ENCODE measurements at regions not wholly inside any gene's neighbourhood (a gene's known extent, or its start where the extent isn't known, plus 50 kb on each side); places are given as distances from the start of the nearest gene placed in this dataset.
A peak's percentile ranks its signal among the peaks of the same experiment; 100 is the strongest.

DNA sequence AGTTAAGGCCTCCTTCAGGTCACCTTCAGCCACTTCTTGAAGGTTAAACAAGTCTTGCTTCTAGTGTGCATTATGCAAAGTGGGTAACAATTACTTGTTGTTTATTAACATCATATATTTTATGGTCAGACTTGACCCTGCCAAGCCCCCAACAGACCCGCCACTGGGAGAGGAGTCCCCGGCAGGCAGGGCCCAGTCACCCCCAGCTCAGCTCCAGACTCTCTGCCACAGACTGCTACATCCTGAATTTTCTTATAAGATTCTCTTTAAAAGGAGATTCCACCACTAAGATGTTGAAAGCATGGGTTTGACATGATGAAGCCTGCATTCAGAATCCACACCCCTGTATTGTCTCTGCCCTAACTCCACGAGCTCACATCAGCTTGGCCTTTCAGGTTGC, 174.3 kb upstream of the ARL4C start:
- no peak overlapping the region for H2BK120ac ChIP-seq (ENCODE audit: low read depth, low read length)
- H3K36me3 ChIP-seq (ENCODE audit: control insufficient read depth, insufficient read depth, low read length) = no peaks in the 10 kb centered on the region
- H2BK15ac ChIP-seq (replicated peaks; ENCODE audit: low read depth) = no peak overlapping the region
- H4K5ac ChIP-seq (ENCODE audit: low read length) = no peak overlapping the region
- H3K4me2 ChIP-seq (ENCODE audit: low read length) = no peak overlapping the region
- no peaks in the 10 kb centered on the region for H3K79me1 ChIP-seq (ENCODE audit: low read length)
- H3K18ac ChIP-seq (ENCODE audit: low read length) = no peak overlapping the region
- no peaks in the 10 kb centered on the region for H3K79me2 ChIP-seq (ENCODE audit: control insufficient read depth, insufficient read depth, low read length)
- no peak overlapping the region for H3K23ac ChIP-seq (ENCODE audit: low read length)
- H2BK5ac ChIP-seq (ENCODE audit: low read length) = no peak overlapping the region
- DNase-seq = no peak
- H4K8ac ChIP-seq (ENCODE audit: low read depth, low read length) = no peak overlapping the region
- no peak overlapping the region for H3K56ac ChIP-seq (ENCODE audit: low read length)
- H3K9ac ChIP-seq (ENCODE audit: low read length) = no peak overlapping the region
- no peak overlapping the region for H3K4me3 ChIP-seq (ENCODE audit: low read length)
- WGBS (ENCODE audit: extremely low coverage, insufficient coverage, low lambda C conversion rate) = no CpG with 5 or more reads among the region's 3 CpGs
- no peak overlapping the region for H3K27ac ChIP-seq (ENCODE audit: low read depth, low read length)
- H2AK5ac ChIP-seq (ENCODE audit: low read length) = peak overlapping the region; percentile 6
- H3K27me3 ChIP-seq (ENCODE audit: insufficient read depth, low read length, poor library complexity) = no peaks in the 10 kb centered on the region
- H3K4ac ChIP-seq (ENCODE audit: low read depth, low read length) = no peak overlapping the region
- peaks cover 2% of the 10 kb centered on the region for H3K4me1 ChIP-seq (ENCODE audit: control insufficient read depth, low read depth, low read length)

DNA sequence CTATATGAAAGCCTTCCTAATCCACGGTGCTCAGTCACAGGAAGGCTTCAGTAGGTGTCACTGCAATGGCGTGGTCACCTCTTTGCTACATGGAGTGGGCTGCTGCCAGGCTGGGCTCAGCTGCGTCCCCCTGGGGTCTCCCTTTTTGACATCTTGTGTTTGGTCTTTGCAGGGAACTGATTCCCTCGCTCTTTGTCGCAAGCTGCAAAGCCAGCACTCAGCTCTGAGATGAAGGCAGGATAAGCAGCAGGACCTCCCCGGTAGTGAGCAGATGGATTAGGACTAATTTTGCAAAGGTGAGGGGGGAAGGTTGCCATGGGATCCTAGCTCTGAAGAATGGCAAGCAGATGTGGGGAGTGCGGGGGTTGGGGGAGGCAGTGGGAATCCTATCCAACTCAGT, 173.9 kb upstream of the ARL4C start:
- Histone ChIP-seq H3K4ac (ENCODE audit: low read depth, low read length) (no peak overlapping the region), H2AK5ac (ENCODE audit: low read length) (no peak overlapping the region), H3K36me3 (ENCODE audit: control insufficient read depth, insufficient read depth, low read length) (no peaks in the 10 kb centered on the region), H2BK15ac (replicated peaks; ENCODE audit: low read depth) (no peak overlapping the region), H2BK120ac (ENCODE audit: low read depth, low read length) (no peak overlapping the region), H3K79me1 (ENCODE audit: low read length) (no peaks in the 10 kb centered on the region), H4K5ac (ENCODE audit: low read length) (no peak overlapping the region), H3K79me2 (ENCODE audit: control insufficient read depth, insufficient read depth, low read length) (no peaks in the 10 kb centered on the region), H3K9ac (ENCODE audit: low read length) (no peak overlapping the region), H3K4me3 (ENCODE audit: low read length) (no peak overlapping the region), H3K27me3 (ENCODE audit: insufficient read depth, low read length, poor library complexity) (no peaks in the 10 kb centered on the region), H3K27ac (ENCODE audit: low read depth, low read length) (no peak overlapping the region), H3K18ac (ENCODE audit: low read length) (no peak overlapping the region), H3K4me2 (ENCODE audit: low read length) (no peak overlapping the region), H3K4me1 (ENCODE audit: control insufficient read depth, low read depth, low read length) (peaks cover 2% of the 10 kb centered on the region), H4K8ac (ENCODE audit: low read depth, low read length) (no peak overlapping the region), H3K23ac (ENCODE audit: low read length) (no peak overlapping the region), H3K56ac (ENCODE audit: low read length) (peak overlapping the region; percentile 34), H2BK5ac (ENCODE audit: low read length) (no peak overlapping the region)
- WGBS (ENCODE audit: extremely low coverage, insufficient coverage, low lambda C conversion rate) = no CpG with 5 or more reads among the region's 7 CpGs
- peak; percentile 44 for DNase-seq

DNA sequence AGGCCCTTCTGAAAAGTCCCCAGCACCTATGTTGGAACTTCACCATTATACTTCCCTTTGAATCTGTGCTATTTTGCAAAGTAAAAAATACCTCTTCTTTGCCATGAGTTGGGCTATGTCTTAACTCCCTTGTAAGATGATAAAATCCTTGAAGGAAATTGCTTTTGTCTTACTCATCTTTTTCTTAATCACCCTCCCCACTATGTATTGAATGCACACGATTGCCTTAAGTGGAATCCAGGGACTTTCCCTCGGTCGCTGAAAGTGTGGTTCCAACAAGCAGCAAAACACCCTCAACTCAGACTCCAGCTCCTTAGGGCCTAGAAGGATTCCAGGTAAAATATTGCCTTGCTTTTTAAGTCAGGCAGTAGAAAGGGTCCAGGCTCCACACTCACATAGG, 173.2 kb upstream of the ARL4C start:
- WGBS (ENCODE audit: extremely low coverage, insufficient coverage, low lambda C conversion rate) = no CpG with 5 or more reads among the region's 3 CpGs
- H2BK120ac ChIP-seq (ENCODE audit: low read depth, low read length) = no peak overlapping the region

DNA sequence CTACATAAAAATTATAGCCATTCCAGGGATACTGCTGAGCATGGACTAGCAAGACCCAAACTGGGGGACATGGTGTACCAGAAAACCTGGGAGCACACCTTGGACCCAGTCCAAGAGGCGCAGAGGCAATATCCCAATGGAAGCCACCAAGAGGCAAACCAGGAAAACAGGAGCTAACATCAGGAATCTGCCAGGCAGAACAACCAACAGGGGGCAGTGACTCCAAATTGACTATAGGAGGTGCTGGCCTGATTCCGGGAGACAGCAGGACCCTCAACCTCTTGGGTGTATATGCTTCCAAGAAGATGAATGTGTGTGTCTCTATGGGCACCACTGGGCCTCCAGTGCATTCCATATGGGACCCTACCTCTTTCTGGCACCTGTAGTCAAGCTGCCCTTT, 172.7 kb upstream of the ARL4C start:
- Histone ChIP-seq H4K8ac (ENCODE audit: low read depth, low read length) (no peak overlapping the region), H3K4me1 (ENCODE audit: control insufficient read depth, low read depth, low read length) (peaks cover 2% of the 10 kb centered on the region), H3K23ac (ENCODE audit: low read length) (no peak overlapping the region), H4K5ac (ENCODE audit: low read length) (no peak overlapping the region), H3K27ac (ENCODE audit: low read depth, low read length) (no peak overlapping the region), H3K36me3 (ENCODE audit: control insufficient read depth, insufficient read depth, low read length) (no peaks in the 10 kb centered on the region), H3K18ac (ENCODE audit: low read length) (peak overlapping the region; percentile 2), H3K27me3 (ENCODE audit: insufficient read depth, low read length, poor library complexity) (no peaks in the 10 kb centered on the region), H3K56ac (ENCODE audit: low read length) (no peak overlapping the region), H3K79me2 (ENCODE audit: control insufficient read depth, insufficient read depth, low read length) (no peaks in the 10 kb centered on the region), H3K4me3 (ENCODE audit: low read length) (no peak overlapping the region), H3K9ac (ENCODE audit: low read length) (no peak overlapping the region), H2AK5ac (ENCODE audit: low read length) (no peak overlapping the region), H3K4me2 (ENCODE audit: low read length) (no peak overlapping the region), H3K79me1 (ENCODE audit: low read length) (no peaks in the 10 kb centered on the region), H2BK5ac (ENCODE audit: low read length) (no peak overlapping the region), H3K4ac (ENCODE audit: low read depth, low read length) (no peak overlapping the region), H2BK15ac (replicated peaks; ENCODE audit: low read depth) (no peak overlapping the region), H2BK120ac (ENCODE audit: low read depth, low read length) (no peak overlapping the region)
- peak; percentile 69 for DNase-seq
- no CpG with 5 or more reads among the region's 2 CpGs for WGBS (ENCODE audit: extremely low coverage, insufficient coverage, low lambda C conversion rate)

More for the DNA sequence above, 173.2 kb upstream of the ARL4C start:
- no peaks in the 10 kb centered on the region for H3K36me3 ChIP-seq (ENCODE audit: control insufficient read depth, insufficient read depth, low read length)
- no peak overlapping the region for H2BK5ac ChIP-seq (ENCODE audit: low read length)
- DNase-seq = no peak
- H3K27ac ChIP-seq (ENCODE audit: low read depth, low read length) = no peak overlapping the region
- no peak overlapping the region for H3K4ac ChIP-seq (ENCODE audit: low read depth, low read length)
- H2AK5ac ChIP-seq (ENCODE audit: low read length) = no peak overlapping the region
- H3K79me2 ChIP-seq (ENCODE audit: control insufficient read depth, insufficient read depth, low read length) = no peaks in the 10 kb centered on the region
- no peak overlapping the region for H4K5ac ChIP-seq (ENCODE audit: low read length)
- no peak overlapping the region for H3K9ac ChIP-seq (ENCODE audit: low read length)
- H3K4me1 ChIP-seq (ENCODE audit: control insufficient read depth, low read depth, low read length) = peaks cover 2% of the 10 kb centered on the region
- no peaks in the 10 kb centered on the region for H3K27me3 ChIP-seq (ENCODE audit: insufficient read depth, low read length, poor library complexity)
- H3K4me3 ChIP-seq (ENCODE audit: low read length) = no peak overlapping the region
- no peak overlapping the region for H4K8ac ChIP-seq (ENCODE audit: low read depth, low read length)
- no peaks in the 10 kb centered on the region for H3K79me1 ChIP-seq (ENCODE audit: low read length)
- H3K23ac ChIP-seq (ENCODE audit: low read length) = no peak overlapping the region
- H3K56ac ChIP-seq (ENCODE audit: low read length) = no peak overlapping the region
- no peak overlapping the region for H3K18ac ChIP-seq (ENCODE audit: low read length)
- H3K4me2 ChIP-seq (ENCODE audit: low read length) = no peak overlapping the region
- no peak overlapping the region for H2BK15ac ChIP-seq (replicated peaks; ENCODE audit: low read depth)

DNA sequence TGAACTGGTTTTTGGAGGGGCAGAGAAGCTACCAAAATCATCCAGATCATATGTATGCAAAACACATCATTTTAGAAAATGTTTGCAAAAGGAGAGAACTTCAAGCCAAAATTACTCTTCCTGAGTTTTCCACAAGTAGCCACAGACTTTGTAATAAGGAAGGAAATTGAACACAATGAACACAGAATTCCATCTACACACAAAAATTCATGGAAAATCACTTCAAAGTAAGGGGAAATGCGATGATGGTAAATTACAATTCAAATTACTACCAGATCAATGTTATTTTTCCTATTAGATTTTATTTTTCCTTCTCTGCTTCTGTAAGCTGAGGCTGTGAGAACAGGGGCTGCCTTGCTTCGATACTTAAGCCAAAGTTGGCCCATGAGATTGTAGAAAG, 172.1 kb upstream of the ARL4C start:
- peak overlapping the region; percentile 2 for H3K18ac ChIP-seq (ENCODE audit: low read length)
- no peak overlapping the region for H3K56ac ChIP-seq (ENCODE audit: low read length)
- no peak overlapping the region for H2AK5ac ChIP-seq (ENCODE audit: low read length)
- no peak overlapping the region for H3K4ac ChIP-seq (ENCODE audit: low read depth, low read length)
- no peak overlapping the region for H2BK15ac ChIP-seq (replicated peaks; ENCODE audit: low read depth)
- no peaks in the 10 kb centered on the region for H3K79me1 ChIP-seq (ENCODE audit: low read length)
- DNase-seq = no peak
- no peaks in the 10 kb centered on the region for H3K27me3 ChIP-seq (ENCODE audit: insufficient read depth, low read length, poor library complexity)
- no peaks in the 10 kb centered on the region for H3K79me2 ChIP-seq (ENCODE audit: control insufficient read depth, insufficient read depth, low read length)
- H3K36me3 ChIP-seq (ENCODE audit: control insufficient read depth, insufficient read depth, low read length) = no peaks in the 10 kb centered on the region
- no peak overlapping the region for H3K9ac ChIP-seq (ENCODE audit: low read length)
- WGBS (ENCODE audit: extremely low coverage, insufficient coverage, low lambda C conversion rate) = no CpG with 5 or more reads among the region's 2 CpGs
- H4K5ac ChIP-seq (ENCODE audit: low read length) = peak overlapping the region; percentile 33
- peaks cover 2% of the 10 kb centered on the region for H3K4me1 ChIP-seq (ENCODE audit: control insufficient read depth, low read depth, low read length)
- H2BK120ac ChIP-seq (ENCODE audit: low read depth, low read length) = no peak overlapping the region
- H3K4me2 ChIP-seq (ENCODE audit: low read length) = no peak overlapping the region
- H3K4me3 ChIP-seq (ENCODE audit: low read length) = no peak overlapping the region
- no peak overlapping the region for H3K27ac ChIP-seq (ENCODE audit: low read depth, low read length)
- no peak overlapping the region for H4K8ac ChIP-seq (ENCODE audit: low read depth, low read length)
- H2BK5ac ChIP-seq (ENCODE audit: low read length) = no peak overlapping the region
- no peak overlapping the region for H3K23ac ChIP-seq (ENCODE audit: low read length)

DNA sequence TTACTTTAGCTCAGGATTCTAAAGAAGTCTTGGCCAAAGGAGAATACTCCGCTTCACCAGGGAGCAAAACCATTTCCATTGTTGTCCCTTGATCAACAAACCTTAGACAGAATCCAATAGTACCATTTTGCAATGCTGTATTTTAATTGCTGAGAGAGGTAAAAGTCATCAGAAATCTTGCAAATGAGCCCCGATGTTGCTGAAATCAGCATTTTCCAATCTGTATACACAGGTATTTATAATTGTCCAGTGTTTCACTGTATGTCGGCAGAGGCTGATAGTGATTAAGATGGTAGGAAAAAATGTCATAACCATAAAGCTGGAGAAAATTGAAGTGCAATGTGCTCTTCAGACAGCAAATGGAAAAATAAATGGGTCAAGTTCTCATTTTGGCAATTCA, 170.0 kb upstream of the ARL4C start:
- H2BK5ac ChIP-seq (ENCODE audit: low read length) = no peak overlapping the region
- no CpG with 5 or more reads among the region's 3 CpGs for WGBS (ENCODE audit: extremely low coverage, insufficient coverage, low lambda C conversion rate)

More for the DNA sequence above, 170.0 kb upstream of the ARL4C start:
- H3K18ac ChIP-seq (ENCODE audit: low read length) = no peak overlapping the region
- H3K79me1 ChIP-seq (ENCODE audit: low read length) = no peaks in the 10 kb centered on the region
- peaks cover 2% of the 10 kb centered on the region for H3K4me1 ChIP-seq (ENCODE audit: control insufficient read depth, low read depth, low read length)
- H3K23ac ChIP-seq (ENCODE audit: low read length) = no peak overlapping the region
- no peaks in the 10 kb centered on the region for H3K36me3 ChIP-seq (ENCODE audit: control insufficient read depth, insufficient read depth, low read length)
- H3K56ac ChIP-seq (ENCODE audit: low read length) = no peak overlapping the region
- no peak for DNase-seq
- H3K27ac ChIP-seq (ENCODE audit: low read depth, low read length) = no peak overlapping the region
- no peak overlapping the region for H2BK120ac ChIP-seq (ENCODE audit: low read depth, low read length)
- H4K5ac ChIP-seq (ENCODE audit: low read length) = no peak overlapping the region
- H3K4me3 ChIP-seq (ENCODE audit: low read length) = no peak overlapping the region
- H2BK15ac ChIP-seq (replicated peaks; ENCODE audit: low read depth) = peak overlapping the region; percentile 93
- H2AK5ac ChIP-seq (ENCODE audit: low read length) = peak overlapping the region; percentile 34
- H4K8ac ChIP-seq (ENCODE audit: low read depth, low read length) = no peak overlapping the region
- H3K79me2 ChIP-seq (ENCODE audit: control insufficient read depth, insufficient read depth, low read length) = no peaks in the 10 kb centered on the region
- H3K4ac ChIP-seq (ENCODE audit: low read depth, low read length) = no peak overlapping the region
- no peak overlapping the region for H3K4me2 ChIP-seq (ENCODE audit: low read length)
- no peak overlapping the region for H3K9ac ChIP-seq (ENCODE audit: low read length)
- no peaks in the 10 kb centered on the region for H3K27me3 ChIP-seq (ENCODE audit: insufficient read depth, low read length, poor library complexity)

All from mesendoderm (in vitro differentiated cells).